HCT116 (cell line): ENCODE measurements at regions not wholly inside any gene's neighbourhood (a gene's known extent, or its start where the extent isn't known, plus 50 kb on each side); places are given as distances from the start of the nearest gene placed in this dataset.

Experiments
- ATAC-seq: fragments of 200-7000 bp; cut with Tn5 transposase; 2 replicates; pipeline ENCODE4 v1.9.1; 2020; ENCODE audit warnings: mild to moderate bottlenecking, moderate library complexity
- BruUV-seq: library from RNA; stranded (reverse); fragments of 400-500 nt; replicated peaks from 2 replicates; lab custom pipeline; 2021; lab: Mats Ljungman, UMichigan
- CTCF ChIA-PET: fragments of 300-600 bp; sonication (Branson Sonifier 250); formaldehyde crosslinking; loops from one replicate; lab custom pipeline; 2021; ENCODE audit warnings: antibody characterized with exemption; lab: Charles Lee
- POLR2A ChIA-PET: fragments of 300-600, 350-600 bp; sonication (Branson Sonifier 250); formaldehyde crosslinking; loops from one replicate; lab custom pipeline; 2021; ENCODE audit warnings: antibody characterized with exemption; lab: Charles Lee
- RAD21 ChIA-PET, 2 experiments: fragments of 300-600 bp; sonication (Branson Sonifier 250); formaldehyde crosslinking; loops; one replicate each; lab custom pipeline; 2023; ENCODE audit warnings: low total read pairs in 2 of 2; ENCODE audit not compliant: uncharacterized antibody in 2 of 2, unreplicated experiment in 2 of 2, low non-redundant PET in 1 of 2; lab: Charles Lee
- DNase-seq: peaks from one replicate; pipeline ENCODE4 v3.0.0-alpha.2; 2010; ENCODE audit warnings: low read depth, low spot score
- H2AFZ ChIP-seq: fragments of 200-600 bp; shearing (Covaris generic), sonication (generic); 2 replicates; pipeline ENCODE4 v1.6.1; 2017; ENCODE audit warnings: low read depth, mixed run types, mixed read lengths, antibody characterized with exemption, low read length; ENCODE audit not compliant: poor library complexity, severe bottlenecking
- H3K27ac ChIP-seq: 2 replicates; pipeline ENCODE4 v1.5.1; 2012; ENCODE audit warnings: low read depth, low read length
- H3K27me3 ChIP-seq: fragments of 200-600 bp; sonication (generic); 2 replicates; pipeline ENCODE4 v1.6.1; 2016; ENCODE audit warnings: mixed run types, low read length, mixed read lengths; ENCODE audit not compliant: insufficient read depth
- H3K36me3 ChIP-seq, 2 experiments: fragments of 200-500 bp in 1 of 2; fragments of 200-600 bp in 1 of 2; sonication (Bioruptor generic) in 1 of 2; sonication (generic) in 1 of 2; 2 replicates each; pipeline versions ENCODE4 v1.5.1 to v1.6.1; 2014 to 2016; ENCODE audit warnings: low read length in 2 of 2, inconsistent platforms in 1 of 2, mixed read lengths in 1 of 2, mixed run types in 1 of 2; ENCODE audit not compliant: insufficient read depth in 2 of 2, control insufficient read depth in 1 of 2
- H3K4me1 ChIP-seq, 2 experiments: fragments of 200-600 bp in 1 of 2; sonication (generic) in 1 of 2; 2 replicates each; pipeline versions ENCODE4 v1.5.1 to v1.6.1; 2012 to 2017; ENCODE audit warnings: low read length in 2 of 2, inconsistent platforms in 1 of 2, mild to moderate bottlenecking in 1 of 2, mixed read lengths in 1 of 2, mixed run types in 1 of 2, moderate library complexity in 1 of 2; ENCODE audit not compliant: insufficient read depth in 2 of 2, control insufficient read depth in 1 of 2
- H3K4me2 ChIP-seq: fragments of 200-600 bp; sonication (generic); 2 replicates; pipeline ENCODE4 v1.6.1; 2017; ENCODE audit warnings: mixed run types, low read length, mixed read lengths
- H3K4me3 ChIP-seq, 2 experiments: fragments of 200-600 bp in 1 of 2; sonication (generic) in 1 of 2; replicated peaks in 1 of 2; 2 replicates each; pipeline ENCODE4 v1.5.1; 2011 to 2016; ENCODE audit warnings: low read length in 2 of 2, control low read depth in 1 of 2, low read depth in 1 of 2, mild to moderate bottlenecking in 1 of 2, mixed read lengths in 1 of 2, mixed run types in 1 of 2
- H3K79me2 ChIP-seq: fragments of 200-600 bp; sonication (generic); 2 replicates; pipeline ENCODE4 v1.6.1; 2017; ENCODE audit warnings: mild to moderate bottlenecking, mixed run types, low read length, moderate library complexity, mixed read lengths; ENCODE audit not compliant: insufficient read depth
- H3K9ac ChIP-seq: fragments of 200-600 bp; sonication (generic); 2 replicates; pipeline ENCODE4 v1.6.1; 2016; ENCODE audit warnings: low read length, mixed read lengths
- H3K9me2 ChIP-seq: fragments of 200-600 bp; sonication (generic), shearing (Covaris generic); 2 replicates; pipeline ENCODE4 v1.6.1; 2017; ENCODE audit warnings: mixed run types, mild to moderate bottlenecking, moderate library complexity; ENCODE audit not compliant: insufficient read depth
- H3K9me3 ChIP-seq, 2 experiments: fragments of 200-500 bp in 1 of 2; fragments of 200-600 bp in 1 of 2; sonication (Bioruptor generic) in 1 of 2; sonication (generic) in 1 of 2; 2 replicates each; pipeline ENCODE4 v1.6.1; 2014 to 2017; ENCODE audit warnings: low read length in 2 of 2, mixed read lengths in 2 of 2, inconsistent platforms in 1 of 2, low read depth in 1 of 2, mild to moderate bottlenecking in 1 of 2, mixed run types in 1 of 2, moderate library complexity in 1 of 2; ENCODE audit not compliant: control insufficient read depth in 1 of 2, insufficient read depth in 1 of 2
- H4K20me1 ChIP-seq: fragments of 200-600 bp; sonication (generic), shearing (Covaris generic); 2 replicates; pipeline ENCODE4 v1.6.1; 2017; ENCODE audit warnings: mixed run types, mild to moderate bottlenecking, moderate library complexity; ENCODE audit not compliant: insufficient read depth
- EGR1 ChIP-seq: IDR thresholded peaks from 2 replicates; pipeline ENCODE4 v1.6.1; 2012; ENCODE audit warnings: low read depth
- EZH2 ChIP-seq: fragments of 200-600 bp; sonication (generic); IDR thresholded peaks from 2 replicates; pipeline ENCODE4 v1.6.1; 2017; ENCODE audit warnings: antibody characterized with exemption, mixed run types
- EZH2phosphoT487 ChIP-seq: fragments of 200-600 bp; IDR thresholded peaks from 2 replicates; pipeline ENCODE4 v1.6.1; 2018; ENCODE audit warnings: antibody characterized with exemption, borderline replicate concordance
- SRF ChIP-seq: IDR thresholded peaks from 2 replicates; pipeline ENCODE4 v1.6.1; 2012; ENCODE audit warnings: low read depth
- TCF7L2 ChIP-seq: IDR thresholded peaks from 2 replicates; pipeline ENCODE4 v1.7.0; 2011; ENCODE audit warnings: borderline replicate concordance, inconsistent platforms; ENCODE audit not compliant: insufficient read depth, insufficient read length; ENCODE audit errors: extremely low read depth
- YY1 ChIP-seq: IDR thresholded peaks from 2 replicates; pipeline ENCODE4 v1.6.1; 2011; ENCODE audit warnings: low read length, low read depth, moderate library complexity, mild to moderate bottlenecking; ENCODE audit not compliant: insufficient replicate concordance; ENCODE audit errors: extremely low read depth
- intact Hi-C: fragments of 100-400 bp; cut with micrococcal nuclease; formaldehyde crosslinking; loops from 2 replicates; pipeline ENCODE4 v1.10.0; 2022

GRCh38 chr4:163072222-163072621 lies 94.5 kb downstream of the NAF1 start:
- ChIA-PET POLR2A (no interaction called here), CTCF (no interaction called here), RAD21 (no interaction called here)
- ATAC-seq (no peak), DNase-seq (no peak)
- Histone ChIP-seq H3K4me1 (no peaks in the 10 kb centered on the region), H3K36me3 (no peaks in the 10 kb centered on the region), H3K4me3 (no peak overlapping the region), H4K20me1 (no peaks in the 10 kb centered on the region), H3K27ac (no peak overlapping the region), H2AFZ (no peak overlapping the region), H3K27me3 (no peaks in the 10 kb centered on the region), H3K79me2 (no peaks in the 10 kb centered on the region), H3K9me3 (no peaks in the 10 kb centered on the region), H3K9me2 (no peaks in the 10 kb centered on the region), H3K4me2 (no peak overlapping the region), H3K9ac (no peak overlapping the region)
- BruUV-seq, result no TSS peak
- no peak for TF ChIP-seq TCF7L2
- intact Hi-C loops, result no loop called here

- no peaks in the 10 kb centered on the region for H3K79me2 ChIP-seq
- no peaks in the 10 kb centered on the region for H4K20me1 ChIP-seq
- no peaks in the 10 kb centered on the region for H3K4me1 ChIP-seq
- H3K9me2 ChIP-seq, result no peaks in the 10 kb centered on the region
- no peak overlapping the region for H3K4me2 ChIP-seq
- no peaks in the 10 kb centered on the region for H3K27me3 ChIP-seq
- BruUV-seq, result no TSS peak
- H2AFZ ChIP-seq, result no peak overlapping the region
- H3K36me3 ChIP-seq, result no peaks in the 10 kb centered on the region
- no peak overlapping the region for H3K27ac ChIP-seq
- POLR2A ChIA-PET, result no interaction called here
- intact Hi-C loops, result no loop called here
- DNase-seq (no peak), ATAC-seq (no peak)
- H3K9ac ChIP-seq, result no peak overlapping the region
- no peak overlapping the region for H3K4me3 ChIP-seq
- no peaks in the 10 kb centered on the region for H3K9me3 ChIP-seq
- RAD21 ChIA-PET, result no interaction called here
- CTCF ChIA-PET, result no interaction called here
- TF ChIP-seq YY1 (no peak), EZH2phosphoT487 (no peak), SRF (no peak), EGR1 (no peak), EZH2 (no peak)
These were observed 95.4 kb downstream of the NAF1 start for GRCh38 chr4:163071308-163071707.
